ENCODE measurements at regions not wholly inside any gene's neighbourhood (a gene's known extent, or its start where the extent isn't known, plus 50 kb on each side); places are given as distances from the start of the nearest gene placed in this dataset.

DNA sequence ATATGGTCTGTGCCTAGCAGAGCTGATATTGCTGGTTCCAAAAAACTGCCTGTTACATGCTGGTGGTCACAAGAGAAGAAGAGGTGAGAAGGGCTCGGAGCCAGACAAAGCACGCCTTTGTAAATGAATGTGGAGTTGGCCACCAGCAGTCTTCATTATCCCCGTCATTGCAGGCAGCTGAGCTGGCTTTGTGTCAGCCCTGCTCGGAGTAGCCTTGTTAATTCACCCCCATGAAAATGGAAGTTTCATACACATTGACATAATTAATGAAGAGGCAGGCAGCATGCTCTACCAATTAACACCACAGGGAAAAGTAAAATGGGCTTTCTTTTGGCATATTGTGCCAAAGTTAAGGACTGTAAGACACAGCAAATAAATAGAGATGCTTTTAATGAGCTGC is 113.7 kb upstream of the RBFOX1 start:
- no peaks in the 10 kb centered on the region for H3K36me3 ChIP-seq
- WGBS, 2 donors, result 4 to 17% methylated on average over 4 of the region's 4 CpGs
- no peak for FAIRE-seq
- intact Hi-C loops (cut with DNase I), result no loop called here
- no peak for DNase-seq
- no peak for ATAC-seq
- no peaks in the 10 kb centered on the region for H3K9me3 ChIP-seq
- TF ChIP-seq, protein P1, sequence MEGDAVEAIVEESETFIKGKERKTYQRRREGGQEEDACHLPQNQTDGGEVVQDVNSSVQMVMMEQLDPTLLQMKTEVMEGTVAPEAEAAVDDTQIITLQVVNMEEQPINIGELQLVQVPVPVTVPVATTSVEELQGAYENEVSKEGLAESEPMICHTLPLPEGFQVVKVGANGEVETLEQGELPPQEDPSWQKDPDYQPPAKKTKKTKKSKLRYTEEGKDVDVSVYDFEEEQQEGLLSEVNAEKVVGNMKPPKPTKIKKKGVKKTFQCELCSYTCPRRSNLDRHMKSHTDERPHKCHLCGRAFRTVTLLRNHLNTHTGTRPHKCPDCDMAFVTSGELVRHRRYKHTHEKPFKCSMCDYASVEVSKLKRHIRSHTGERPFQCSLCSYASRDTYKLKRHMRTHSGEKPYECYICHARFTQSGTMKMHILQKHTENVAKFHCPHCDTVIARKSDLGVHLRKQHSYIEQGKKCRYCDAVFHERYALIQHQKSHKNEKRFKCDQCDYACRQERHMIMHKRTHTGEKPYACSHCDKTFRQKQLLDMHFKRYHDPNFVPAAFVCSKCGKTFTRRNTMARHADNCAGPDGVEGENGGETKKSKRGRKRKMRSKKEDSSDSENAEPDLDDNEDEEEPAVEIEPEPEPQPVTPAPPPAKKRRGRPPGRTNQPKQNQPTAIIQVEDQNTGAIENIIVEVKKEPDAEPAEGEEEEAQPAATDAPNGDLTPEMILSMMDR (IDR thresholded peaks at IDR 0.05), result no peak
- no peak overlapping the region for H3K4me3 ChIP-seq
- H3K27me3 ChIP-seq, result no peaks in the 10 kb centered on the region
- H3K27ac ChIP-seq, result no peak overlapping the region
- no peaks in the 10 kb centered on the region for H3K4me1 ChIP-seq

DNA sequence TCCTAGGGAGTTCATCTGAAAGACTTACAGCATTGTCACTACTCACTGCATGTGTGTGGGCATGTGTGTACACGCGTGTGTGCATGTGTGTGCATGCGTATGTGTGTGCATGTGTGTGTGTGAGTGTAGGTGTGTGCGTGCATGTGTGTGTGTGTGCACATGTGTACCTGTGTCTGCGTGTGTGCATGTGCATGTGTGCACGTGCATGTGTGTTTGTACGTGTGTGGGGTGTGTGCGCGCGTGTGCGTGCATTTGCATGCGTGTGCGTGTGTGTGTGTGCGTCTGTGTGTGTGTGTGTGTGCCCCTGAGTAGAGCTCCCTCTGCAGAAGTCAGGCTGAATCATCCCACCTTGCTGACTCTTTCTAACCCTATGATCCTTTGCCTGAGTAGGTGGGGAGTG is 114.8 kb upstream of the RBFOX1 start:
- Histone ChIP-seq H3K27me3 (no peaks in the 10 kb centered on the region), H3K4me3 (no peak overlapping the region), H3K36me3 (no peaks in the 10 kb centered on the region), H3K4me1 (no peaks in the 10 kb centered on the region), H3K9me3 (no peaks in the 10 kb centered on the region), H3K27ac (no peak overlapping the region)
- ATAC-seq (no peak), FAIRE-seq (no peak), DNase-seq (no peak)
- TF ChIP-seq, protein P1 (IDR thresholded peaks at IDR 0.05), result no peak
- intact Hi-C loops (cut with DNase I), result no loop called here
- 74 to 85% methylated on average over 14 of the region's 14 CpGs for WGBS, 2 donors

DNA sequence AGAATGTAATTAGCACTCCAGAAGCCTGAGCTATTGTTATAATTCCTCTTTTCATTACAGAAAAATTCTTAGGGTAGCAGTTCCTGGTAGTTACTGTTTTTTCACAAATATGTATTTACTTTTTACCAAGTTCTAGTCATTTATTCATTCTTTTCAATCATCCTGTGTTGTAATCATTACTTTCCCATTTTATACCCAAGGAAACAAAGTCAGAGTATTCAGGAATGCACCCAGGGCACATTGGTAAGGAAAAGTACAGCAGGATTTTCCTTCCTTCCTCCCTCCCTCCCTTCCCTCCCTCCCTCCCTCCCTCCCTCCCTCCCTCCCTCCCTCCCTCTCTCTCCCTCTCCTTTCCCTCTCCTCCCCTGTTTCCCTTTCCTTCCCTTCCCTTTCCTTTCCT is 115.9 kb upstream of the RBFOX1 start:
- H3K27me3 ChIP-seq, result no peaks in the 10 kb centered on the region
- no peaks in the 10 kb centered on the region for H3K9me3 ChIP-seq
- DNase-seq (no peak), FAIRE-seq (no peak), ATAC-seq (no peak)
- intact Hi-C loops (cut with DNase I), result no loop called here
- no peak overlapping the region for H3K4me3 ChIP-seq
- no peaks in the 10 kb centered on the region for H3K4me1 ChIP-seq
- TF ChIP-seq, protein P1 (IDR thresholded peaks at IDR 0.05), result no peak
- no peak overlapping the region for H3K27ac ChIP-seq
- H3K36me3 ChIP-seq, result no peaks in the 10 kb centered on the region

DNA sequence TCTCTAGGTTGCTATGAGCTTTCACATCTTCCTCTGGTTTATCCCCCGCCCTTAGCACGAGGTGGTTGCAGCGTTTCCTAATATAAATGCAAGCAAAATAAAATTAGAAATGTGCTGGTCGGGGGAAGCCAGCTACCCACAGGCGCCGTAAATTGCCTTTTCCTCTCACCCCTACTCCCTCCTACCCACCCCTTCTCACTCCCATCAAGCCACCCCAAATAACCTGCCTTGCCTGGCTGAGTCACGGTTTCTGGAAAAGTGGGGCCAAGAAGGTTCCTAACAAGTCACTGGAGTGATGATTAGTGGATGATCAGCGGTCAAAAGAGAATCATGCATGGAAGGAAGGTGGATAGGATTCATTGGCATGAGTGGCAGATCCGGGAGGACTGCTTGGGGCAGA is 120.9 kb upstream of the RBFOX1 start:
- Histone ChIP-seq H3K4me1 (no peaks in the 10 kb centered on the region), H3K36me3 (no peaks in the 10 kb centered on the region), H3K9me3 (no peaks in the 10 kb centered on the region), H3K27me3 (no peaks in the 10 kb centered on the region), H3K27ac (no peak overlapping the region), H3K4me3 (no peak overlapping the region)
- TF ChIP-seq, protein P1 (IDR thresholded peaks at IDR 0.05), result no peak
- intact Hi-C loops (cut with DNase I), result no loop called here
- no peak for FAIRE-seq
- no peak for DNase-seq
- ATAC-seq, result no peak
- 57 to 66% methylated on average over 9 of the region's 9 CpGs for WGBS, 2 donors

DNA sequence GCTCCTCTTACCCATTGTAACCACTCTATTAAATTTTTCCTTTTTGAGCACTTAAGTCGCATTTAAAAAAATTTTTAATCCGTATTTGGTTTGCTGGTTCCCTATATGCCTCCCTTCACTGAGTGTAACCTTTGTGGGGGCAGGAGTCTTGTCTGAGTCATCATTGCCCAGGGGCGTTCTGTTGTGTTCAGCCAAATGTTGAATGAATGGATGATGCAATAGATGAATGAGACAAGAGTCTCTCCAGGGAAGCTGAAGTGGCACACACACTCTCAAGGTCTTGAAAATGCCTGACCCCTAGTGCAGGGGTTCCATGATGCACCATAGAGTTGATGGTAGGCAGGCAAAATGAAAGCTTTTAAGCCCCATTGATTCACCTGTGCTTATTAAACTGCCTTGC is 123.0 kb upstream of the RBFOX1 start:
- FAIRE-seq (no peak), DNase-seq (no peak), ATAC-seq (no peak)
- Histone ChIP-seq H3K4me3 (no peak overlapping the region), H3K4me1 (no peaks in the 10 kb centered on the region), H3K27me3 (no peaks in the 10 kb centered on the region), H3K9me3 (no peaks in the 10 kb centered on the region), H3K36me3 (no peaks in the 10 kb centered on the region), H3K27ac (no peak overlapping the region)
- WGBS, 2 donors, result 58 to 76% methylated on average over 3 of the region's 3 CpGs
- TF ChIP-seq, protein P1 (IDR thresholded peaks at IDR 0.05), result no peak
- intact Hi-C loops (cut with DNase I), result no loop called here
